HG02938 (cell line): ENCODE measurements at regions not wholly inside any gene's neighbourhood (a gene's known extent, or its start where the extent isn't known, plus 50 kb on each side); places are given as distances from the start of the nearest gene placed in this dataset.
"Not testable (repeated sequence)": the region's sequence is repeated elsewhere in the genome, so short reads cannot be mapped to it uniquely, and the experiment has no call there.

Experiments
- ATAC-seq: cut with Tn5 transposase; IDR thresholded peaks from one replicate; pipeline ENCODE4 v1.9.1; 2021; ENCODE audit warnings: mild to moderate bottlenecking, moderate library complexity; ENCODE audit not compliant: unreplicated experiment

DNA sequence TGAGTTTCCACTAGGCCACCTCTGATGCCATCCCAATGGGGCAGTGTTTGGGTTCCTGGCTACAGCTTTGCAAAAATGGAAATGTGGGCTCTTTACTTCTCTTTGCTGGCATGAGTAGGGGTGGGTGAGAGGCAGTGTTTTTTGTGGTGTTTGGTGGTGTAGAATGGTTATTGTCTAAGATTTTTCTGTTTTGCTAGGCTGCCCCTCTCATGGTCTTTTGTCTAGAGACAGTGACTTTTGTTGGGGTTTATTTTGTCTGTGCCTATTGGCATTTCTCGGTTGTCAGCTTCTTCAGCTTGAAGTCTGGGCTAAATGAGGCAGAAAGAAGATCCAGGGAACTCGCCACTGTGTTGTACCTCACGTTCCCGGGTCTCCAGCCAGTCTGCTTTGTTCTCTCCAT, 112.1 kb downstream of the CENPF start:
- no peak for ATAC-seq

DNA sequence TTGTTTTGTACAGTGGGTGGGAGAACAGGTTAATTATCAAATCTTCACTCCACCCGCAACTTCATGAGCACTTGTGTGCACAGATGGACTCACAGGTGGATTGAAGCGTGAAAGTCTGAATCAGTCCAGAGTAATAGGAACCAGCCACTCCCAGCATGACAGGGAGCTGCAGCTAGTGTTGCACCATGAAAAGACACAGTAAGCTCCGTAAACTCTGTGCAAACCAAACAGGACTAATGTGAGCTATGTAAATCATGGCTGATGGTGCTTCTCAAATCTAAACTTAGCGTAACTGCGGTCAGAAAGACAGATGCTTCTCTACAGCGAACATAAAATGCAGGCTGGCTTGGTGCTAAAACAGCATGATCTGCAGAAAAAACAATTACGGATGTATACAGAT, 114.4 kb downstream of the CENPF start:
- ATAC-seq, result no peak

DNA sequence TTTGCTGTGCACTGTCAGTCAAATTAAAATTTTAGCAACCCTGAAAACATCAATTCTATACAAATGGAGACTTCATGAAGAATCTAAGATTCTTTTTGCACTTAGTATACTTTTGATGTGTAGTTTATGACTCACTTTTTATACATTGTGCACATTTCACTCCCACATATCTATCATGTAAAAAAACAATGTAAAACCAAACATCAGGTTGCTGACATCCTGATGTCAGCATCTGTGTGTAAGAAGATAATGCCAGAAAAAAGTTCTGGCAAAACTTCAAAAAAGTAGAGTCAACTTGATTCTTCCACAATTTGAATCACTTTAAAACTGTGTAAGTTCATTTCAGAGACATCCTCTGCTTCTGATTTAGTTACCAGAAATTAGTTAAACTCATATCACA, 115.7 kb downstream of the CENPF start:
- ATAC-seq, result no peak

DNA sequence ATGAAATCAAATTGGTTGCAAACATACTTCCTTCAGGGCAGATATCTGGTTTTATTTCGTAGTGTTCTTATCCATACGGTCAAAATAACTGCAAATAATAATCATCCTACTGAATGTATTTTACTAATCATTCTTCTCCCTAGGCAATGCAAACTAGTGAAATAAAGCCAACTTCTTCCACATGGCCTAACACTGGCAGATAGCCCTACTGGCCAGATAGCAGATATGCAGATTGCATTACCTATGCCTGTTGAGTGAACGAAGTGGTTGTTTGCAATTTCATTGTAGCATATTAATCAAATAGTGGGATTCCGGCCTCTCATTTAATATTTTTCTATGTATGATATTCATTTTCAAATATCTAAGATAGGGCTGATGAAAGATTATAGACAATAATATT, 116.2 kb downstream of the CENPF start:
- no peak for ATAC-seq

DNA sequence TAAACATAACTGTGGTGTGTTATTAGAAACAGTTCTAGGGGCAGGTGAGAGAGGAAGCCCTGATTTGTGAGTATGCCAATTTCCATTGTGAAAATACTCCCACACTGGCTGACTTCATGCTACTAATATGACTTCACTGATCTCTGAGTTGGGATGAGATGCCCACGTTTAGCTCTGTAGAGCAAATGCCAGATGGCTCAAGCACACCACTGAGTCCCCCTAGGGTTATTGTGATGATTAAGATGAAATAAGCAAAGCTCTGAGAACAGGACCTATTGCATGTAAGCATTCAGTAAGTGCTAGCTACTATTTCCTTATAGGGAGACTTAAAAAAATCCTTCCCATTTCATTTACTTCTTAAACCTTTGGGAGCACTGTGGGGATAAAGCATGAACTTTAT, 117.6 kb downstream of the CENPF start:
- no peak for ATAC-seq

DNA sequence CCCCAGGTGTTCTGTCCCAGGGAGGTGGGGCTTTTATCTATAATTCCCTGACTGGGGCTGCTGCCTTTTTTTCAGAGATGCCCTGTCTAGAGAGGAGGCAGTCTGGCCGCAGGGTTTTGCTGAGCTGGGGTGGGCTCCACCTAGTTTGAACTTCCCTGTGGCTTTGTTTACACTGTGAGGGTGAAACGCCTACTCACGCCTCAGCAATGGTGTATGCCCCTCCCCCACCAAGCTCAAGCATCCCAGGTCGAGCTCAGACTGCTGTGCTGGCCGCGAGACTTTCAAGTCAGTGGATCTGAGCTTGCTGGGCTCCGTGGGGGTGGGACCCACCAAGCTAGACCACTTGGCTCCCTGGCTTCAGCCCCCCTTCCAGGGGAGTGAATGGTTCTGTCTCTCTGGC, 124.3 kb downstream of the CENPF start:
- ATAC-seq, result no peak

DNA sequence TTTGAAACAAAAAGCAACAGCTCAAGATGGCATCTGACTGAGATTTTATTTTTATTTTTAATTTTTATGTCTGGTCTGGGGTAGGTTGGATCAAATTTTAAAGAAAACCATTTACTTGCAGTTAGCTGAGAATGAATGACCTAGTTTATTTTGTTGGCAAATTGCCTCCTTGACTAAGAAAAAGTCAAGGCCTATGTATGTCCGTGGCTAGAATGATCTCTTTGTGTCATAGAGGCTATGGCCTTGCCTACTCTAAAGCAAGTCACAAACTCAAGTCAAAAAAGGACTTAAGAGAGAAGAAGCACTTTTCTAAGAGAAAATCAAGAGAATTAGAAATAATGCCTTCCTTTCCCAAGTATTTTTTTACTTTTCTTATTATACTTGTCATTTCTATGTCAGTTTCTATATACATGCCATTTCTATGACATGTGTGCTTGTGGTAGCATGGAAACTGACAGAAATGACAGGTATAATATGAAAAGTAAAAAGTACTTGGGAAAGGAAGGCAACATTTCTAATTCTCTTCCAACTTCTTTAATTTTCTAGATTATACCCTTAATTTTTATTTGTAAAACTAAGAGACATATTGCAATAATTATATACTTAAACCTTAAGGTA, 136.7 kb downstream of the CENPF start:
- ATAC-seq, result no peak

DNA sequence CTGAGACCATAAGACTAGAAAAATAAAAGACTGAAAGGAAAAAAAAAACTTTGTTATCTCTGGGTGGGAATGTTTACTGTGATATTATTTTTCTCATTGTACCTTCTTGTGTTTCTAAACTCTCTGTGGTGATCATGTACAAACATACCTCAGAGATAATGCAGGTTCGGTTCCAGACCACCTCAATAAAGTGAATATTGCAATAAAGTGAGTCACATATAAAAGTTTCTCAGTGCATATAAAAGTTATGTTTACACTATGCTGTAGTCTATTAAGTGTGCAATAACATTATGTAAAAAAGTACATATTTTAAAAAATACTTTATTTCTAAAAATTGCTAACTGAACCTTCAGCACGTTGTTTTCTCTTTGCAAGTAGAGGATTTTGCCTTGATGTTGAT, 137.5 kb downstream of the CENPF start:
- ATAC-seq, result no peak

DNA sequence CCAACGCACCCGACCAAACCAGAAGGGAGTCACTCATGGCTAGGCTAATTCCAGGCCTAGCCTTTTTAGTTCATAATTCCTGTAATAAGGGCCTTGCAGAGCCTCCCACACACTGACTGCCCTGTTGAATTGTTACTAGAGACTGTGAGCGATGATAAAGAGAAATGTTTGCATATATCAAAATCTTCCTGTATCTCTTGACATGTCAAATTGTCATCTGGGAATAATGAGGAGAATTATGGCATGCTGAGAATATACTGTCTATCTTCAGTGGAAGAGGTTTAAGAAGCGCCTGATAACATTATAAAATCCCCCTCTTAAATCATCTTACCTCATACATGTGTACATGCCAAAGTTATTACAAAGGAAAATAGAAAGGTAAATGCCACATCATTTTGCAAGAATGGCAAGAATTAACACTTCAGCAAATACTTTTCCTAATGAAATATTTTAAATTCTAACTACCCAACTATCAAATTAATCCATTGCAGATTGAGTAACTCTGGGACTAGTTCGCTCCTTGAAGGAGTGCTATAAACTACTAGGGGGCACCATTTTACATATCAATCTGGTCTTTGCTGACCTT, 144.1 kb downstream of the CENPF start:
- ATAC-seq, result no peak

DNA sequence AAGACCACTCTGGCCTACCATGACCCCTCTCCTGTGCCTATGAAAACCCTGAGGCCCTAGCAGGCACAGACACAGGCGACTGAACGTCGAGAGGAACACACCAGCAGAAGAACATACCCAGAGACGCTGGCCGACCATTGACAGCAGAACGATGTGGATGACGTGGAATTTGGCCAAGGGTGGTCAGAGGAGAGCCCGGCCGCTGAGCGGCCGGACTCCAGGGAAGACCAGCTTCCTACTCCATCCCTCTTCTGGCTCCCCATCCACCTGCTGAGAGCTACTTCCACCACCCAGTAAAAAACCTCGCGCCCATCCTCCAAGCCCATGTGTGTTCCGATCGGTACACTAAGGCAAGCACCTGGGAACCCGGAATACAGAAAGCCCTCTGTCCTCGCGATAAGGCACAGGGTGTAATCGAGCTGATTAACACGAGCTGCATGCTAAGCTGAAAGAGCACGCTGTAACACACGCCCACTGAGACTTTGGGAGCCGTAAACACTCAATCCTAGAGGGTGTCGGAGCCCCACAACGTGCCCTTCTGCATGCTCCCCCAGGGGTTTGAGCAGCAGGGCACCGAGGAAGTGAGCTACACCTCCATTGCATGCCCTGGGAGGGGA, 150.3 kb downstream of the CENPF start:
- ATAC-seq, result no peak

DNA sequence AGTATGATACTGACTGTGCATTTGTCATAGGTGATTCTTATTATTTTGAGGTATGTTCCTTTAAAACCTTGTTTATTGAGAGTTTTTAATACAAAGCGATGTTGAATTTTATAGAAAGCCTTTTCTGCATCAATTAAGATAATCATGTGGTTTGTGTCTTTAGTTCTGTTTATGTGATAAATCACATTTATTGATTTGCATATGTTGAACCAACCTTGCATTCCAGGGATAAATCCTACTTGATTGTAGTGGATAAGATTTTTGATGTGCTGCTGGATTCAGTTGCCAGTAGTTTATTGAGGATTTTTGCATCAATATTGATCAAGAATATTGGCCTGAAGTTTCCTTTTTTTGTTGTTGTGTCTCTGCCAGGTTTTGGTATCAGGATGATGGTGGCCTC, 158.0 kb downstream of the CENPF start:
- ATAC-seq, result no peak

DNA sequence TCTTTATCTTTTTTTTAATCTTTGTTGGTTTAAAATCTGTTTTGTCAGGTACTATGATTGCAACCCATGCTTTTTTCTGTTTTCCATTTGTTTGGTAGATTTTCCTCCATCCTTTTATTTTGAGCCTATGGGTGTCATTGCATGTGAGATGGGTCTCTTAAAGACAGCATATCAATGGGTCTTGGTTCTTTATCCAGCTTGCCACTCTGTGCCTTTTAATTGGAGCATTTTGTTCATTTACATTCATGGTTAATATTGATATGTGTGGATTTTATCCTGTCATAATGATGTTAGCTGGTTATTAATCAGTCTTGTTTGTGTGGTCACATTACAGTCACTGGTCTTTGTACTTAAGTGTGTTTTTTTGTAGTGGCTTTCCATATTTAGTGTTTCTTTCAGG, 159.9 kb downstream of the CENPF start:
- no peak for ATAC-seq

DNA sequence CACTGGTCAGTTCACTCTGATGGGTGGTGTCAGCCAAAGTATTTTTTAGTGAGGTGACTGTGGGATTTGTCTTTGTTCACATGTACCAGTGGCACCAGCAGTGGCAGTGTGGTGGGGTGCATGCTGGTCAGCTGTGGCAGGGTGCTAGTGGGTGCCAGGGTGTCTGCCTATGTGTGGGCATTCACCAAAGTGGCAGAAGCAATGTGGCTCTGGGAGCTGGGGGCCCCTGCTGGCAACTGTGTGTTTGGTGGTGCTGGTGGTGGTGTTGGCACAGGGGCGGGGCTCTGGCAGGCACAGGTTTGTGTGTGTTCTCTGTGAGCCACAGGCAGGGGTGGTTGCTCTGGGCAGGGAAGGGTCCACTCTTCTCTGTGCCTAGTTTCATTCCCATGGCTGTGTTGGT, 161.5 kb downstream of the CENPF start:
- ATAC-seq, result no peak

DNA sequence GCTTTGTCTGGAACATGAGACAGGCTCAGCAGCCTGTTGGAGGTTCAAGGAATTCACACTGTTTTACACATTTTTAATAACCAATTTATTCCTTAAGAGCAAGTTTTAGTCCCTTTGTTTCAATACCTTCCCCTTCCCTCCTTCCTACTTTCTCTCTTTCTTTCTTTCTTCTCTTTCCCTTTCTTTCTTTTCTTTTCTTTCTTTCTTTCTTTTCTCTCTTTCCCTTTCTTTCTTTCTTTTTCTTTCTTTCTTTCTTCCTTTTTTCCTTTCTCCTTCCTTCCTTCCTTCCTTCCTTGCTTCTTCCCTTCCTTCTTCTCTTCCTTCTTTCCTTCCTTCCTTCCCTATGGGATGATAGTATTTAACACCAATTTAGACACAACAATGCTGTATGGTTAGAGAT, 164.2 kb downstream of the CENPF start:
- no peak for ATAC-seq

DNA sequence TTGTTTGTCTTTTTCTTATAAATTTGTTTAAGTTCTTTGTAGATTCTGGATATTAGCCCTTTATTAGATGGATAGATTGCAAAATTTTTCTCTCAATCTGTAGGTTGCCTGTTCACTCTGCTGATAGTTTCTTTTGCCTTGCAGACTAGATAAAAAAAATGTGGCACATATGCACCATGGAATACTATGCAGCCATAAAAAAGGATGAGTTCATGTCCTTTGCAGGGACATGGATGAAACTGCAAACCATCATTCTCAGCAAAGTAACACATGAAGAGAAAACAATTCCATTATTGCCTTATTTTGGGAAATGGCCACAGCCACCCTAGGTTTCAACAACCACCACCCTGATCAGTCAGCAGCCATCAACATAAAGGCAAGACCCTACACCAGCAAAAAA, 166.7 kb downstream of the CENPF start:
- ATAC-seq, result not testable (repeated sequence)

DNA sequence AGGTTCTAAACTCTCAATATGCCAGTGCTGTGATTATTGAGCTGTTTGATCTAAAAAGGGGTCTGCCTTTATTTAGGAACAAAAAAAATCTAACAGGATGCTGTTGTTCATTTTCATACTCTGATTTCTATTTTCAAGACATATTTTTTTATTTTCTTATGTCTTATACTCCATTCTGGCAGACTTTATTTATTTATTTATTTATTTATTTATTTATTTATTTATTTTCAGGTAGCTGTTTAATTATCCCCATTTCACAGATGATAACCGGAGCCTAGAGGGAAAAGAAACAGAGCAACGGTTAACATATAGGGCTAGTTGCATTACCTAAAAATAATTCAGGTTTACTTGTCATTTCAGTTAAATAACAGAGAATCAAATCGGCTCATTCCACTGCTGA, 174.4 kb downstream of the CENPF start:
- ATAC-seq, result no peak

DNA sequence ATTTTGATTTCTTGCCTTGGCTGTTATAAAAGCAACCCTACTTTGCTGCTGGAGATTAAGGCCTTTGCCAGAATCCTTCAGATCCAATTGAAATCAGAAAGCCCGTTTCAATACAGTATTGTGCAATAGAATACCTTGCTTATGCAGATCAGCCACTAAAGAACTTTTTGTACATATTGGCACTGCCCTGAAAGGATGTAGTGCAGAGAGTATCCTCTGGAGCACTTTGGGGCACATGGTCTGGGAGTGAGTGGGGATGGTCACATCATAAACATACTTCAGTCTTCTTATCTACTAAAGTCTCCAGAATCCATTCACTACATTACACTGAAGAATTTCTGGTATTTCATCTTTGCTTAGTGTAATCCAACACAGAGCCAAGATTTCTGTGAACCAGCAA, 189.0 kb downstream of the CENPF start:
- no peak for ATAC-seq

DNA sequence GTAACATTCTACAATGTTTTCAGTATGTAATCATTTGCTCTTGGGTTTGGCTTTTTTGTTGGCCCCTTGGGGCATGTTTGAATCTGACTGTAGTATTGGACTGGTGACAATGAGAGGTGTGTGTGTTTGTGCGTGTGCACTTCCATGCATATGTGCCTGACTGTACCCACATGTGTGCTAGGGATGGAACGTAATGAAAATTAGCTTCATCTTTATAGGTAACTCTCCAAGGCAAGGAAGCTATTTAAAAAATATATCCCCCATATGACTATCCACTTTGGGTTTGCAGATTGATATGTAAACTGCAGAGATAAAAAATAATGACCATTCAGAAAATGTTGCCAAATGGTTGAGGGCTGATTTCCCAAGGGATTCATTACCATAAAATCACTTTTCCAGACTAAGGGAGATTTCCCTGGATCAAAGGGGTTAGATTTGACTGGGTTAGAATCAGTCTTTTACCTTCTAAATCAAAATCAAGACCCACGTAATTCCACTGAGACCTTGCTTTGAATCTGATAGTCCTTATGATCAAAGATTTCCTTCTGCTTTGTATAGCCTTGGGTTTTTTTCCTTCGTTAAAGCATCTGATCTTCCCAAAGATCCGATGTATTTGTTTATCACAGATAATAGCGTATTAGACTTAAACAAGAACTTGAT, 189.7 kb downstream of the CENPF start:
- no peak for ATAC-seq

DNA sequence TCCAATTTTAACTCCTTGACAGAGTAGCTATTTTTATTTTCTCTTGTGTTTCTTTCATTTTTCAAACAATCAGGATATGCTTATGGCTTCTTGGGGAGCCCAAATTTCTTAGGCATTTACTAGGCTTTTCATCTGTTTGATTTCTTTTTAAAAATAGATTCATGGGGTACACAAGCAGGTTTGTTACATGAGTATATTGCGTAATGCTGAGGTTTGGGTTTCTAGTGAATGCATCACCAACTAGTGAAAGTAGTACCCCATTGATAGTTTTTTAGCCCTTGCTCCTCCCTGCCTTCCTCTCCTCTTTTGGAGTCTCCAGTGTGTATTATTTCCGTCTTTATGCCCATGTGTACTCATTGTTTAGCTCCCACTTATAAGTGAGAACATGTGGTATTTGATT, 190.7 kb downstream of the CENPF start:
- ATAC-seq, result no peak

DNA sequence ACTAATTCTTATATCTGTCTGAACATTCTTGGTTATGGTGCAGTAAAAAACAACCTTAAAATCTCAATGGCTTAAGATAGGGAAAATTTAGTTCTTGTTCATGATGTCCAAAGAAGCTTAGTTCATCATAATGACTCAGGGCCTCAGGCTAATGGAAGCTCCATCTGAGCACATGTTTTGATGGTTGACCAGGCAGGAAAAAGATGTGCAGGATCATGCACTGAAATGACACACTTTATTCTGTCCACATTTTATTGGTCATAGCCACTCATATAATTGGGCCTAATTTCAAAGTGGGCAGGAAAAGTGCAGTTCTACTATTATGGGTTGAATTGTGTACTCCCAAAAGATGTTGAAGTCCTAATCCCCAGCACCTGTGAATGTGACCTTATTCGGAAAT, 198.2 kb downstream of the CENPF start:
- ATAC-seq, result no peak

DNA sequence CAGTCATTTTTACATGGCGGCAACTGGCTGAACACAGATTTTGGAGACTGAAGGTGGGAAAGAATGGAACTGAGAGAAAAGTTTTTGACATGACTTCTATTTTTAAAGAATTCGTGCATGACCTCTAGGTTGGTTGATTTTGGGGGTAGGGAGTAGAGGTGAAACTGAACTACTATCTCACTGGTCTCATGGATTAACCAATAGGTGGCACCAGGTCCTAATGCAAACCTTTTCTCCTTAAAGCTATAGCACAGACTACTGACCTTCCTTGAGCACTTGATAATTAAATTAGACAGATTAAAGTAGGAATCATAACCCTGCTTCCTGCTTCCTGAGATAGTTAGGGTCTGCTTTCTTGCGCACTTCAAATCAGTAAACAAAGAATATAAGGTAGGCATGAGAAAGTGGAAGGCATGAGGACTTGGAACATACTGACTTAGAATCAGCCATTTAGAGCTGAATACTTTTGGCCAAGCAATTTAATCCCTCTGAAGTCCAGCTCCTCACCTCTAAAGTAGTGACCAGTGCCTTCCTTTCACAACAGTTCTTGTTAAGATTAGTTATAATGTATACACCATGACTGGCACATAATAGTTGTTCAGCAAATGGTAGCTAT, 206.0 kb downstream of the CENPF start:
- ATAC-seq, result no peak

DNA sequence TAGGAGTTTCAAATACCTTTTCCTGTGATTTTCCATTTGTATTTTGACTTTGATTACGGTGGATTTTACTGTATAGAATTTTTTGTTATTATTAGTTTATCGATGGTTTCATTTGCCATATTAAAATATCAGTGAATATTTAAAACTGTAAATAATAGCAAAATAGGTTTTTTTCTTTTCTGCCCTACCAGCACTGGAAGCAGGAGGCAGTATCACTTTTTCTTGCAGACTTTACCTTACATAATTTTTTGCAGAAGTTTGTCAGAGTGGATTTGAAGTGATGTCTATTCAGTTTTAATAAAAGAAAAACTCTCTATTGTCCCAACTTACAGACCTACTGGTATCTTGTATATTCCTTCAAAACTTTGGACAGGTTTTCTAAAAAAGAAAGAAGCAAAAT, 213.6 kb downstream of the CENPF start:
- ATAC-seq, result no peak
